AG10803 (cell line): ENCODE measurements at regions not wholly inside any gene's neighbourhood (a gene's known extent, or its start where the extent isn't known, plus 50 kb on each side); places are given as distances from the start of the nearest gene placed in this dataset.
A peak's percentile ranks its signal among the peaks of the same experiment; 100 is the strongest.

Source experiments
- DNase-seq: peaks from one replicate; pipeline ENCODE4 v3.0.0; 2010; ENCODE audit warnings: low read depth
- H3K4me3 ChIP-seq: 2 replicates; pipeline ENCODE4 v1.5.1; 2011; ENCODE audit warnings: mild to moderate bottlenecking, low read length, control low read depth
- TF ChIP-seq, protein P1 (sequence below): conservative IDR thresholded peaks from 2 replicates; pipeline ENCODE4 v1.5.1; 2011; ENCODE audit warnings: mild to moderate bottlenecking, low read length, control low read depth, inconsistent platforms

DNA sequence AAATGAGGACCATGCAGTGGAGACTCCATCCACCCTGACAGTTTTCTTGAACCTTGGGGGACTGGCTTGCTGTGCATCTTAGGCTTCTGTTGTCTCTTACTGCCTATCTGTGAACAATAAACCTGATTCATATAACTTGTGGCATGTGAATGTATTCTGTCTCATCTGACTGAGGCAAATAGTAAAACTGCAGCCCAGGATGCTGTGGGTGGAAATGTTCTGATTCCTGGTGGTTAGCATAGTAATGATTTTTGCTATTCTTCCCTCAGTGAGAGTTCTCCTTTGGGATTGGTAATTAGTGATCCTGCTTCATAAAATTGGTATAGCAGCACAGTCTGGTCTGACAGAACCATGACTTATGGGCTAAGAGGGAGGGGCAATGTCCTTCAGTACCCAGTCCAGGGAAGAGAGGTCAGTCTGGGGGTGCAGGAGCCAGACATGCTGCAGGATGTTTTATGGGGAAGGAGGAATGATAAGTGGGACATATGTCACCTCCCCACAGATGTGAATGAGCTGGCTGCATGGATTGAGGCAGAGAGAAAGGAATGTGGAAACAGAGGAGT lies 147.1 kb downstream of the OR2B2 start:
- DNase-seq, result no peak
- no peak overlapping the region for H3K4me3 ChIP-seq
- TF ChIP-seq, protein P1, sequence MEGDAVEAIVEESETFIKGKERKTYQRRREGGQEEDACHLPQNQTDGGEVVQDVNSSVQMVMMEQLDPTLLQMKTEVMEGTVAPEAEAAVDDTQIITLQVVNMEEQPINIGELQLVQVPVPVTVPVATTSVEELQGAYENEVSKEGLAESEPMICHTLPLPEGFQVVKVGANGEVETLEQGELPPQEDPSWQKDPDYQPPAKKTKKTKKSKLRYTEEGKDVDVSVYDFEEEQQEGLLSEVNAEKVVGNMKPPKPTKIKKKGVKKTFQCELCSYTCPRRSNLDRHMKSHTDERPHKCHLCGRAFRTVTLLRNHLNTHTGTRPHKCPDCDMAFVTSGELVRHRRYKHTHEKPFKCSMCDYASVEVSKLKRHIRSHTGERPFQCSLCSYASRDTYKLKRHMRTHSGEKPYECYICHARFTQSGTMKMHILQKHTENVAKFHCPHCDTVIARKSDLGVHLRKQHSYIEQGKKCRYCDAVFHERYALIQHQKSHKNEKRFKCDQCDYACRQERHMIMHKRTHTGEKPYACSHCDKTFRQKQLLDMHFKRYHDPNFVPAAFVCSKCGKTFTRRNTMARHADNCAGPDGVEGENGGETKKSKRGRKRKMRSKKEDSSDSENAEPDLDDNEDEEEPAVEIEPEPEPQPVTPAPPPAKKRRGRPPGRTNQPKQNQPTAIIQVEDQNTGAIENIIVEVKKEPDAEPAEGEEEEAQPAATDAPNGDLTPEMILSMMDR, result no peak

DNA sequence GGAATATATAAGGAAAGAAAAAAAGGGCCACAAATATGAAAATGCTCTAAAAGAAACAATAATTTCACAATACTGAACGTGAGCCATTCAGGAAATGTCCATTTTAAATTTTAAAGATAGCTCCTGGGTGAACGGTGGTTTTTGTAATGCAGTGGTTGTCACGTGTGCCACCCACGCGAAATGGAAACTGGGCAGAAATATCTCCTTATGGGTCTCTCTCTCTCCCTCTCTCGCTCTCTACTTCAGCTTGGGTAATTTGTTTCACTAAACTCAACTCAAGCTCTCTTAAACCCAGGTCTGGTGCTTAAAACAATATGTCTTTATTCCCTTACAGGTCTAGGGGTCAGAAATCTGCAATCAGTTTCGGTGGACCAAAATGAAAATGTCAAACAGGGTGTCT lies 150.8 kb downstream of the OR2B2 start:
- DNase-seq, result no peak
- TF ChIP-seq, protein P1, result no peak
- no peak overlapping the region for H3K4me3 ChIP-seq

DNA sequence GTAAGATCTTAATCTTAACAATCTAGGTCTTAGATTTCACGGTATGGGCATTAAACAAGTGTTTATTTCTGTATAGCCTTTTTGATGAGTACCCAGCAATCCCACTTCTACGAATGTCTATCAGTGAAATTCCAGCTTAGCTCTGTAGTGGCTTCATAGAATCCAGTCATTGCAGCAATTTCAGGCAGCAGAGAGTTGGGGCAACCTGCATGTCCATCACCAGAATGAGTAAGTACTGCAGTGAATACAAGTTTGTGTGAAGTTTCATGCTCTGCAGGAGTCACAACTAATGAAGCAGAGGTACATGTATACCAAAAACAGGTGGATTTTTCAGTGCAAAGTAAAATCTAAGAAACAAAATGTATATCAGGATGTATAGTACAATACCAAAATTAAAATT lies 151.7 kb downstream of the OR2B2 start:
- no peak for DNase-seq
- no peak overlapping the region for H3K4me3 ChIP-seq
- TF ChIP-seq, protein P1, result no peak

DNA sequence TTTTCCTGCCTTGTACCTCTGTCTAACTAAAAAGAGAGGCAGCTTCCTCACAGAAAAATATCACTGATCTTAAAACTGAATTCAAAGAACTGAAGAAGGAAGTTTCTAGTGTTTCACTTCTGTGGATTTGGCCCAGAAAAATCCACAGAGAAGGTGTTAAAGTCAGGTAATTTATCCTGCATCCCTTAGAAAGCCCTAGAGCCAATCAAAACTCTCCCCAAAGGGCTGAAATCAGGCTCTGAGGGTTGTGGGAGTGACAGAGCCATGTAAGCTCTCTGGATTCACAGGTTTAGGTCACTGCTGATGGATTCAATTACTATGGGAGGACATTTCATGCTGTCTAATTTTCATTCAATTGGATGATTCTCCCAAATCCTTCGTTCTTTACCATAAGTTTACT lies 152.3 kb downstream of the OR2B2 start:
- no peak overlapping the region for H3K4me3 ChIP-seq
- DNase-seq, result no peak
- TF ChIP-seq, protein P1, result no peak

DNA sequence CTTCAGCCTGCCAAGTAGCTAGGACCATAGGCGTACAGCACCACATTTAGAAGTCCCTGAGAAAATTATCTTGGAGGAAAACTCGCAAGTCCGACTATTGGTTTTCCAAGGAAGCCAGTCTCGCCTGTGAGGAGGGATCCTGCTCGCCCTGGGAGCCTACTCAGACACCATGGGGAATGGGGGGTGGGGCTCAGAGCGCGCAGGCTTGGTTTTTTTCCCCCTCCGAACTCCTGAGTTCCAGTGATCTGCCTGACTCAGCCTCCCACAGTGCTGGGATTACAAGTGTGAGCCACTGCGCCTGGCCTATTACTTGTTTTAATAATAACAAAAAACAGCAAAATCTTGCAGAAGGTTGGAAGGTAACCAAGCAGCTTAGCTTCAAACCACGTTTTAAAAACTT lies 153.7 kb downstream of the OR2B2 start:
- TF ChIP-seq, protein P1, result no peak
- no peak overlapping the region for H3K4me3 ChIP-seq
- DNase-seq, result no peak

DNA sequence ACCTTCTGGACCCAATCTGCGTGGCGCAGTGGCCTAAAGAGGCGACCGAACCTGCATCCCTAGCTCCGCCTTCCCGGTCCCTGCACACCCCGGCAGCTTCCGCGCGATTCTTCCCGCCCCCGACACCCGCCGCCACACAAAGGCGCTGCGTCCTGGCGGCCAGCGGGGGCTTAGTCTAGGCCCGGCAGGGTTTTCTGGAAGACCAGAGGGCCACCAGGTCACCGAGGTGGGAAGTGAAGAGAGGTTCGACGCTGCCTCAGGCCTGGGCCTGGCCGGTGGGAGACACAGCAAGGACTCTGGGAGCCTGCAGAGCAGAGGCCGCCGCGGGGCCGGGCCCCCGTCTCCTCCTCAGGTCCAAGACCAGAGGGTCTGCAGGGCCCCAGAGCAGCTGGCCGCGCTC lies 154.9 kb downstream of the OR2B2 start:
- TF ChIP-seq, protein P1, result no peak
- DNase-seq, result no peak
- peak overlapping the region; percentile 29 for H3K4me3 ChIP-seq

DNA sequence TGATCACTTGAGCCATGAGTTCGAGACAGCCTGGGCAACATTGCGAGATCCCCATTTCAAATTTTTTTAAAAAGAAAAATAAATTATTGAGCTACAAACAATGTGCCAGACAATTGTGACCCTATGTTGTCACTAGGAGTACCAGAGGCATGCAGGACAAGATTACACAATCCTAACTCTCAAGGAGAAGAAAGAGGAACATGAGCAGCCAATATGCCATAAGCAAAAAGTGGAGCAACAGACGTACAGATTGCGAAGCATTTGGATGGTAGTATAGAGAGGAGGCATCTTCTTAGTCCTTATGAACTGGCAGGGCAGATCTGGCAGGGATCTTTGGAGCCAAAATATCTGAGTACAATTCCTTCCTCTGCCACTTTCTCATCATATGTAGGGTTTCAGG lies 156.4 kb downstream of the OR2B2 start:
- no peak overlapping the region for H3K4me3 ChIP-seq
- DNase-seq, result no peak
- TF ChIP-seq, protein P1, result no peak
